Neutrophil (primary cell): ENCODE measurements at regions not wholly inside any gene's neighbourhood (a gene's known extent, or its start where the extent isn't known, plus 50 kb on each side); places are given as distances from the start of the nearest gene placed in this dataset.

Source experiments
- H3K27ac ChIP-seq: fragments of 200-600 bp; sonication (generic); 2 replicates; pipeline ENCODE4 v1.5.1; 2016; ENCODE audit warnings: mild to moderate bottlenecking, moderate library complexity
- H3K27me3 ChIP-seq: fragments of 200-600 bp; sonication (generic); 2 replicates; pipeline ENCODE4 v1.6.0; 2016; ENCODE audit warnings: mild to moderate bottlenecking
- H3K36me3 ChIP-seq: fragments of 200-600 bp; sonication (generic); 2 replicates; pipeline ENCODE4 v1.5.1; 2017
- H3K4me1 ChIP-seq, 2 experiments: fragments of 200-600 bp in 1 of 2; sonication (generic) in 1 of 2; 1 replicate in 1 of 2; 2 replicates in 1 of 2; pipeline versions ENCODE4 v1.5.1 to v1.6.1; 2013 to 2016; ENCODE audit warnings: low read depth in 1 of 2, low read length in 1 of 2, mild to moderate bottlenecking in 1 of 2, moderate library complexity in 1 of 2; ENCODE audit not compliant: control insufficient read depth in 1 of 2, insufficient read depth in 1 of 2
- H3K4me3 ChIP-seq, 2 experiments: fragments of 200-600 bp in 1 of 2; sonication (generic) in 1 of 2; 1 replicate in 1 of 2; 2 replicates in 1 of 2; pipeline ENCODE4 v1.5.1; 2013 to 2016; ENCODE audit warnings: low read depth in 1 of 2, low read length in 1 of 2, mild to moderate bottlenecking in 1 of 2, moderate library complexity in 1 of 2
- H3K9me3 ChIP-seq: fragments of 200-600 bp; sonication (generic); 2 replicates; pipeline ENCODE4 v1.5.1; 2016
- CTCF ChIP-seq: fragments of 200-600 bp; sonication (generic); IDR thresholded peaks from 2 replicates; pipeline ENCODE4 v1.5.1; 2016; ENCODE audit warnings: antibody characterized with exemption

- H3K4me3 ChIP-seq: no peak overlapping the region
- H3K27me3 ChIP-seq: no peaks in the 10 kb centered on the region
- H3K27ac ChIP-seq: no peak overlapping the region
- H3K4me1 ChIP-seq: no peaks in the 10 kb centered on the region
- H3K9me3 ChIP-seq: no peaks in the 10 kb centered on the region
- TF ChIP-seq CTCF: no peak
- H3K36me3 ChIP-seq: no peaks in the 10 kb centered on the region
Observed at GRCh38 chr2:39949131-39949530, 170.1 kb upstream of the THUMPD2 start.

GRCh38 chr2:39948016-39948719, 169.1 kb upstream of the THUMPD2 start:
- no peak for TF ChIP-seq CTCF
- no peaks in the 10 kb centered on the region for H3K27me3 ChIP-seq
- H3K36me3 ChIP-seq: no peaks in the 10 kb centered on the region
- H3K4me1 ChIP-seq: no peaks in the 10 kb centered on the region
- H3K4me3 ChIP-seq: no peak overlapping the region
- no peaks in the 10 kb centered on the region for H3K9me3 ChIP-seq
- H3K27ac ChIP-seq: no peak overlapping the region

GRCh38 chr2:39947294-39948015, 168.4 kb upstream of the THUMPD2 start:
- Histone ChIP-seq H3K9me3 (no peaks in the 10 kb centered on the region), H3K4me1 (no peaks in the 10 kb centered on the region), H3K4me3 (no peak overlapping the region), H3K27me3 (no peaks in the 10 kb centered on the region), H3K36me3 (no peaks in the 10 kb centered on the region), H3K27ac (no peak overlapping the region)
- TF ChIP-seq CTCF: no peak

GRCh38 chr2:39942950-39943349, 163.9 kb upstream of the THUMPD2 start:
- Histone ChIP-seq H3K36me3 (no peaks in the 10 kb centered on the region), H3K4me1 (no peaks in the 10 kb centered on the region), H3K27me3 (no peaks in the 10 kb centered on the region), H3K9me3 (no peaks in the 10 kb centered on the region), H3K4me3 (no peak overlapping the region), H3K27ac (no peak overlapping the region)
- TF ChIP-seq CTCF: no peak

GRCh38 chr2:39938035-39938835, 159.2 kb upstream of the THUMPD2 start:
- no peaks in the 10 kb centered on the region for H3K36me3 ChIP-seq
- no peak for TF ChIP-seq CTCF
- H3K27me3 ChIP-seq: no peaks in the 10 kb centered on the region
- H3K4me1 ChIP-seq: no peaks in the 10 kb centered on the region
- no peak overlapping the region for H3K4me3 ChIP-seq
- H3K9me3 ChIP-seq: no peaks in the 10 kb centered on the region
- H3K27ac ChIP-seq: no peak overlapping the region
